Smooth muscle cell (in vitro differentiated cells): ENCODE measurements at regions not wholly inside any gene's neighbourhood (a gene's known extent, or its start where the extent isn't known, plus 50 kb on each side); places are given as distances from the start of the nearest gene placed in this dataset.
"Not testable (repeated sequence)": the region's sequence is repeated elsewhere in the genome, so short reads cannot be mapped to it uniquely, and the experiment has no call there.

Experiments used
- DNase-seq: peaks from one replicate; lab custom pipeline; 2025; ENCODE audit not compliant: unreplicated experiment; lab: John Stamatoyannopoulos, UW
- H2AFZ ChIP-seq: fragments of 200-600 bp; sonication (generic); 2 replicates; pipeline ENCODE4 v1.6.0; 2016; ENCODE audit warnings: antibody characterized with exemption, low read depth, mild to moderate bottlenecking
- H3F3A ChIP-seq: fragments of 200-600 bp; sonication (generic); 2 replicates; pipeline ENCODE4 v1.6.0; 2017; ENCODE audit warnings: antibody characterized with exemption, low read depth
- H3K27ac ChIP-seq: fragments of 200-600 bp; sonication (generic); 2 replicates; pipeline ENCODE4 v1.5.1; 2016; ENCODE audit warnings: low read depth, mild to moderate bottlenecking
- H3K27me3 ChIP-seq: fragments of 200-600 bp; sonication (generic); 2 replicates; pipeline ENCODE4 v1.6.1; 2016; ENCODE audit warnings: low read depth, mild to moderate bottlenecking
- H3K36me3 ChIP-seq: fragments of 200-600 bp; sonication (generic); 2 replicates; pipeline ENCODE4 v1.5.1; 2016; ENCODE audit warnings: low read depth
- H3K4me1 ChIP-seq: fragments of 200-600 bp; sonication (generic); 2 replicates; pipeline ENCODE4 v1.5.1; 2016; ENCODE audit warnings: low read depth
- H3K4me2 ChIP-seq: fragments of 200-600 bp; sonication (generic); 2 replicates; pipeline ENCODE4 v1.6.0; 2016; ENCODE audit warnings: mild to moderate bottlenecking
- H3K4me3 ChIP-seq: fragments of 200-600 bp; sonication (generic); 2 replicates; pipeline ENCODE4 v1.5.1; 2016; ENCODE audit warnings: mild to moderate bottlenecking
- H3K79me2 ChIP-seq: fragments of 200-600 bp; sonication (generic); 2 replicates; pipeline ENCODE4 v1.6.0; 2016; ENCODE audit warnings: low read depth, mild to moderate bottlenecking
- H3K9ac ChIP-seq: fragments of 200-600 bp; sonication (generic); 2 replicates; pipeline ENCODE4 v1.6.0; 2016; ENCODE audit warnings: low read depth
- H3K9me3 ChIP-seq: fragments of 200-600 bp; sonication (generic); replicated peaks from 2 replicates; pipeline ENCODE4 v1.5.1; 2016; ENCODE audit warnings: low read depth
- H4K20me1 ChIP-seq: fragments of 200-600 bp; sonication (generic); 2 replicates; pipeline ENCODE4 v1.6.0; 2016; ENCODE audit warnings: low read depth
- CTCF ChIP-seq: fragments of 200-600 bp; sonication (generic); IDR thresholded peaks from 2 replicates; pipeline ENCODE4 v1.5.1; 2017; ENCODE audit warnings: borderline replicate concordance, mild to moderate bottlenecking, antibody characterized with exemption; ENCODE audit not compliant: insufficient read depth, poor library complexity, severe bottlenecking
- WGBS: methylation state at CpG from one replicate; pipeline ENCODE4 v1.1.7; 2016; ENCODE audit warnings: low lambda C conversion rate; 5-methylcytosine and 5-hydroxymethylcytosine counted together

GRCh38 chr3:104080088-104080626, 1286.6 kb upstream of the ALCAM start:
- WGBS: 57% methylated on average over 1 of the region's 1 CpG
- Histone ChIP-seq H3K36me3 (no peaks in the 10 kb centered on the region), H3K79me2 (no peaks in the 10 kb centered on the region), H3K4me2 (no peak overlapping the region), H4K20me1 (no peaks in the 10 kb centered on the region), H3K27ac (no peak overlapping the region), H3K27me3 (no peaks in the 10 kb centered on the region), H3K4me3 (no peak overlapping the region), H3K9ac (no peak overlapping the region), H2AFZ (no peak overlapping the region), H3K4me1 (no peaks in the 10 kb centered on the region), H3F3A (no peaks in the 10 kb centered on the region), H3K9me3 (no peaks in the 10 kb centered on the region)
- DNase-seq: no peak
- no peak for TF ChIP-seq CTCF

- DNase-seq: no peak
- no peak overlapping the region for H2AFZ ChIP-seq
- no peaks in the 10 kb centered on the region for H3K4me1 ChIP-seq
- no peak for TF ChIP-seq CTCF
- H3K4me2 ChIP-seq: no peak overlapping the region
- no peaks in the 10 kb centered on the region for H3K36me3 ChIP-seq
- no peaks in the 10 kb centered on the region for H3F3A ChIP-seq
- H3K4me3 ChIP-seq: no peak overlapping the region
- H3K9me3 ChIP-seq: no peaks in the 10 kb centered on the region
- H3K9ac ChIP-seq: no peak overlapping the region
- no peaks in the 10 kb centered on the region for H3K79me2 ChIP-seq
- H3K27ac ChIP-seq: no peak overlapping the region
- no peaks in the 10 kb centered on the region for H4K20me1 ChIP-seq
- H3K27me3 ChIP-seq: no peaks in the 10 kb centered on the region
Observed at GRCh38 chr3:104088738-104089137, 1278.0 kb upstream of the ALCAM start.

- H3F3A ChIP-seq, H3K27me3 ChIP-seq, H3K79me2 ChIP-seq, H3K4me3 ChIP-seq, H3K9me3 ChIP-seq, DNase-seq, H2AFZ ChIP-seq, H3K27ac ChIP-seq, H4K20me1 ChIP-seq, H3K4me1 ChIP-seq, H3K4me2 ChIP-seq, H3K9ac ChIP-seq, H3K36me3 ChIP-seq: not testable (repeated sequence)
- 59% methylated on average over 3 of the region's 3 CpGs for WGBS
Observed at GRCh38 chr3:104089987-104090386, 1276.7 kb upstream of the ALCAM start.

- no peak overlapping the region for H3K9ac ChIP-seq
- no peak for DNase-seq
Observed at GRCh38 chr3:104101736-104102135, 1265.0 kb upstream of the ALCAM start.

More at GRCh38 chr3:104101736-104102135, 1265.0 kb upstream of the ALCAM start:
- no peaks in the 10 kb centered on the region for H3K36me3 ChIP-seq
- 79% methylated on average over 1 of the region's 1 CpG for WGBS
- TF ChIP-seq CTCF: no peak
- no peaks in the 10 kb centered on the region for H3K4me1 ChIP-seq
- H4K20me1 ChIP-seq: no peaks in the 10 kb centered on the region
- no peak overlapping the region for H3K4me3 ChIP-seq
- no peaks in the 10 kb centered on the region for H3K27me3 ChIP-seq
- H3K27ac ChIP-seq: no peak overlapping the region
- H3K4me2 ChIP-seq: no peak overlapping the region
- peak overlapping the region; percentile 3 for H2AFZ ChIP-seq
- no peaks in the 10 kb centered on the region for H3K79me2 ChIP-seq
- H3K9me3 ChIP-seq: no peaks in the 10 kb centered on the region
- no peaks in the 10 kb centered on the region for H3F3A ChIP-seq
